Eye (tissue), 1 donor: ENCODE measurements at regions not wholly inside any gene's neighbourhood (a gene's known extent, or its start where the extent isn't known, plus 50 kb on each side); places are given as distances from the start of the nearest gene placed in this dataset.
A peak's percentile ranks its signal among the peaks of the same experiment; 100 is the strongest.

Experiments used
- DNase-seq: peaks from one replicate; pipeline ENCODE4 v3.0.0-alpha.2; 2015

GRCh38 chr7:88495881-88496725 lies 189.4 kb upstream of the STEAP4 start:
- no peak for DNase-seq

- no peak for DNase-seq
Measured at GRCh38 chr7:88492153-88492552, 185.5 kb upstream of the STEAP4 start.

GRCh38 chr7:88490874-88491273 lies 184.2 kb upstream of the STEAP4 start:
- DNase-seq = no peak

- no peak for DNase-seq
Measured at GRCh38 chr7:88490161-88490560, 183.5 kb upstream of the STEAP4 start.

- DNase-seq = no peak
Measured at GRCh38 chr7:88485821-88486220, 179.1 kb upstream of the STEAP4 start.

GRCh38 chr7:88484551-88484950 lies 177.9 kb upstream of the STEAP4 start:
- no peak for DNase-seq

- peak; percentile 11 for DNase-seq
Measured at GRCh38 chr7:88480896-88481295, 174.2 kb upstream of the STEAP4 start.

- no peak for DNase-seq
Measured at GRCh38 chr7:88480271-88480670, 173.6 kb upstream of the STEAP4 start.

- DNase-seq = no peak
Measured at GRCh38 chr7:88477976-88478375, 171.3 kb upstream of the STEAP4 start.

- no peak for DNase-seq
Measured at GRCh38 chr7:88465600-88465999, 158.9 kb upstream of the STEAP4 start.

- DNase-seq = no peak
Measured at GRCh38 chr7:88462799-88463198, 156.1 kb upstream of the STEAP4 start.

- no peak for DNase-seq
Measured at GRCh38 chr7:88460650-88461049, 154.0 kb upstream of the STEAP4 start.

GRCh38 chr7:88458946-88459345 lies 152.3 kb upstream of the STEAP4 start:
- DNase-seq = no peak

- no peak for DNase-seq
Measured at GRCh38 chr7:88458279-88458678, 151.6 kb upstream of the STEAP4 start.

- no peak for DNase-seq
Measured at GRCh38 chr7:88457320-88457719, 150.6 kb upstream of the STEAP4 start.

GRCh38 chr7:88456490-88456889 lies 149.8 kb upstream of the STEAP4 start:
- DNase-seq = no peak

- DNase-seq = no peak
Measured at GRCh38 chr7:88455696-88456095, 149.0 kb upstream of the STEAP4 start.

GRCh38 chr7:88452646-88453045 lies 146.0 kb upstream of the STEAP4 start:
- peak; percentile 13 for DNase-seq

GRCh38 chr7:88450874-88451273 lies 144.2 kb upstream of the STEAP4 start:
- no peak for DNase-seq

GRCh38 chr7:88449410-88449809 lies 142.7 kb upstream of the STEAP4 start:
- no peak for DNase-seq

- no peak for DNase-seq
Measured at GRCh38 chr7:88442413-88442812, 135.7 kb upstream of the STEAP4 start.

- DNase-seq = no peak
Measured at GRCh38 chr7:88437132-88437531, 130.4 kb upstream of the STEAP4 start.

GRCh38 chr7:88432301-88432700 lies 125.6 kb upstream of the STEAP4 start:
- DNase-seq = peak; percentile 18

- peak; percentile 30 for DNase-seq
Measured at GRCh38 chr7:88431882-88432281, 125.2 kb upstream of the STEAP4 start.

- no peak for DNase-seq
Measured at GRCh38 chr7:88429382-88429781, 122.7 kb upstream of the STEAP4 start.
